Muscle of leg (tissue), 3 donors: ENCODE measurements at regions not wholly inside any gene's neighbourhood (a gene's known extent, or its start where the extent isn't known, plus 50 kb on each side); places are given as distances from the start of the nearest gene placed in this dataset.

Experiments used
- DNase-seq: peaks from one replicate; pipeline ENCODE4 v3.0.0; 2013
- H3K27ac ChIP-seq: one replicate; pipeline ENCODE4 v1.5.1; 2013; ENCODE audit warnings: mild to moderate bottlenecking, low read length, control low read depth
- H3K27me3 ChIP-seq: one replicate; pipeline ENCODE4 v1.6.1; 2013; ENCODE audit warnings: low read length; ENCODE audit not compliant: control insufficient read depth, insufficient read depth
- H3K36me3 ChIP-seq: one replicate; pipeline ENCODE4 v1.6.1; 2013; ENCODE audit warnings: low read length; ENCODE audit not compliant: control insufficient read depth, insufficient read depth
- H3K4me1 ChIP-seq: one replicate; pipeline ENCODE4 v1.6.1; 2013; ENCODE audit warnings: low read length; ENCODE audit not compliant: control insufficient read depth, insufficient read depth
- H3K4me3 ChIP-seq: one replicate; pipeline ENCODE4 v1.5.1; 2013; ENCODE audit warnings: low read length, control low read depth
- H3K9me3 ChIP-seq: replicated peaks from 2 replicates; pipeline ENCODE4 v1.6.1; 2013; ENCODE audit warnings: low read depth, low read length; ENCODE audit not compliant: control insufficient read depth
- whole genome bisulfite sequencing: methylation state at CpG from one replicate; pipeline ENCODE4 v1.1.5; 2013; ENCODE audit warnings: missing lambda C conversion rate; ENCODE audit not compliant: insufficient coverage; 5-methylcytosine and 5-hydroxymethylcytosine counted together

GRCh38 chr9:99326112-99326916 is 104.2 kb downstream of the SEC61B start:
- Histone ChIP-seq H3K9me3 (no peaks in the 10 kb centered on the region), H3K27me3 (peaks cover 2% of the 10 kb centered on the region), H3K4me1 (no peaks in the 10 kb centered on the region), H3K4me3 (no peak overlapping the region), H3K36me3 (no peaks in the 10 kb centered on the region), H3K27ac (no peak overlapping the region)
- no peak for DNase-seq
- WGBS: no CpG with 5 or more reads among the region's 5 CpGs

- H3K27me3 ChIP-seq: peaks cover 2% of the 10 kb centered on the region
- H3K4me1 ChIP-seq: no peaks in the 10 kb centered on the region
- DNase-seq: no peak
- H3K27ac ChIP-seq: no peak overlapping the region
- WGBS: no CpG with 5 or more reads among the region's 3 CpGs
- H3K36me3 ChIP-seq: no peaks in the 10 kb centered on the region
- H3K4me3 ChIP-seq: no peak overlapping the region
- no peaks in the 10 kb centered on the region for H3K9me3 ChIP-seq
Observed at GRCh38 chr9:99326917-99327189, 104.8 kb downstream of the SEC61B start.

GRCh38 chr9:99327667-99328066 is 105.6 kb downstream of the SEC61B start:
- DNase-seq: no peak
- Histone ChIP-seq H3K4me3 (no peak overlapping the region), H3K36me3 (no peaks in the 10 kb centered on the region), H3K27me3 (peaks cover 2% of the 10 kb centered on the region), H3K27ac (no peak overlapping the region), H3K9me3 (no peaks in the 10 kb centered on the region), H3K4me1 (no peaks in the 10 kb centered on the region)
- WGBS: no CpG with 5 or more reads among the region's 3 CpGs

- Histone ChIP-seq H3K4me3 (no peak overlapping the region), H3K27me3 (no peaks in the 10 kb centered on the region), H3K9me3 (no peaks in the 10 kb centered on the region), H3K4me1 (no peaks in the 10 kb centered on the region), H3K36me3 (no peaks in the 10 kb centered on the region), H3K27ac (no peak overlapping the region)
- WGBS: no CpG with 5 or more reads among the region's 4 CpGs
- no peak for DNase-seq
Observed at GRCh38 chr9:99335280-99335679, 113.2 kb downstream of the SEC61B start.

- H3K9me3 ChIP-seq: no peaks in the 10 kb centered on the region
- no peak for DNase-seq
- no peaks in the 10 kb centered on the region for H3K4me1 ChIP-seq
- no peak overlapping the region for H3K27ac ChIP-seq
- H3K36me3 ChIP-seq: no peaks in the 10 kb centered on the region
- WGBS: no CpG with 5 or more reads among the region's 3 CpGs
- no peak overlapping the region for H3K4me3 ChIP-seq
- H3K27me3 ChIP-seq: no peaks in the 10 kb centered on the region
Observed at GRCh38 chr9:99336005-99336404, 113.9 kb downstream of the SEC61B start.

GRCh38 chr9:99336531-99336930 is 114.4 kb downstream of the SEC61B start:
- Histone ChIP-seq H3K4me1 (no peaks in the 10 kb centered on the region), H3K4me3 (no peak overlapping the region), H3K27me3 (no peaks in the 10 kb centered on the region), H3K36me3 (no peaks in the 10 kb centered on the region), H3K27ac (no peak overlapping the region), H3K9me3 (no peaks in the 10 kb centered on the region)
- no peak for DNase-seq
- no CpG with 5 or more reads among the region's 1 CpG for WGBS

GRCh38 chr9:99340281-99340680 is 118.2 kb downstream of the SEC61B start:
- H3K36me3 ChIP-seq: no peaks in the 10 kb centered on the region
- DNase-seq: no peak
- H3K4me1 ChIP-seq: no peaks in the 10 kb centered on the region
- no peak overlapping the region for H3K4me3 ChIP-seq
- no peak overlapping the region for H3K27ac ChIP-seq
- no peaks in the 10 kb centered on the region for H3K9me3 ChIP-seq
- 86% methylated on average over 5 of the region's 8 CpGs for WGBS
- no peaks in the 10 kb centered on the region for H3K27me3 ChIP-seq

- no peak overlapping the region for H3K4me3 ChIP-seq
- no peaks in the 10 kb centered on the region for H3K36me3 ChIP-seq
- H3K27ac ChIP-seq: no peak overlapping the region
- no peak for DNase-seq
- H3K27me3 ChIP-seq: no peaks in the 10 kb centered on the region
- no peaks in the 10 kb centered on the region for H3K9me3 ChIP-seq
- 96% methylated on average over 4 of the region's 5 CpGs for WGBS
- no peaks in the 10 kb centered on the region for H3K4me1 ChIP-seq
Observed at GRCh38 chr9:99341686-99342085, 119.6 kb downstream of the SEC61B start.

- no peak for DNase-seq
- Histone ChIP-seq H3K4me1 (no peaks in the 10 kb centered on the region), H3K9me3 (no peaks in the 10 kb centered on the region), H3K36me3 (no peaks in the 10 kb centered on the region), H3K27ac (no peak overlapping the region), H3K4me3 (no peak overlapping the region), H3K27me3 (no peaks in the 10 kb centered on the region)
- 83% methylated on average over 1 of the region's 1 CpG for WGBS
Observed at GRCh38 chr9:99345451-99345850, 123.4 kb downstream of the SEC61B start.

- Histone ChIP-seq H3K27me3 (no peaks in the 10 kb centered on the region), H3K27ac (no peak overlapping the region), H3K4me1 (no peaks in the 10 kb centered on the region), H3K4me3 (no peak overlapping the region), H3K36me3 (no peaks in the 10 kb centered on the region), H3K9me3 (no peaks in the 10 kb centered on the region)
- DNase-seq: no peak
Observed at GRCh38 chr9:99345942-99346341, 123.9 kb downstream of the SEC61B start.

- H3K36me3 ChIP-seq: no peaks in the 10 kb centered on the region
- no CpG with 5 or more reads among the region's 4 CpGs for whole genome bisulfite sequencing
- H3K27me3 ChIP-seq: no peaks in the 10 kb centered on the region
- no peak for DNase-seq
- no peak overlapping the region for H3K27ac ChIP-seq
- no peak overlapping the region for H3K4me3 ChIP-seq
- no peaks in the 10 kb centered on the region for H3K9me3 ChIP-seq
- peaks cover 6% of the 10 kb centered on the region for H3K4me1 ChIP-seq
Observed at GRCh38 chr9:99347568-99347967, 125.5 kb downstream of the SEC61B start.
